MCF 10A (cell line): ENCODE measurements at regions not wholly inside any gene's neighbourhood (a gene's known extent, or its start where the extent isn't known, plus 50 kb on each side); places are given as distances from the start of the nearest gene placed in this dataset.

Source experiments
- BruUV-seq: library from RNA; stranded (reverse); fragments of 400-500 nt; replicated peaks from 2 replicates; lab custom pipeline; 2021; lab: Mats Ljungman, UMichigan
- CTCF ChIA-PET: fragments of 300-600 bp; sonication (Branson Sonifier 250); formaldehyde crosslinking; extraction: SDS; loops from one replicate; lab custom pipeline; 2021; ENCODE audit warnings: antibody characterized with exemption, inconsistent platforms; lab: Yijun Ruan, JAX
- POLR2A ChIA-PET: fragments of 300-600, 350-650 bp; sonication (Branson Sonifier 250); formaldehyde crosslinking; extraction: SDS; loops from one replicate; lab custom pipeline; 2020; ENCODE audit warnings: antibody characterized with exemption, inconsistent platforms; lab: Yijun Ruan, JAX
- DNase-seq: peaks from one replicate; pipeline ENCODE4 v3.0.0-alpha.2; 2018; ENCODE audit not compliant: unreplicated experiment
- H3K27ac Mint-ChIP-seq: one replicate; pipeline ENCODE4 v1.8.0; 2022; ENCODE audit warnings: mild to moderate bottlenecking, low read depth, mixed read lengths; ENCODE audit not compliant: unreplicated experiment
- H3K27me3 Mint-ChIP-seq: one replicate; pipeline ENCODE4 v1.8.0; 2022; ENCODE audit warnings: mixed read lengths; ENCODE audit not compliant: insufficient read depth, unreplicated experiment
- H3K36me3 Mint-ChIP-seq: one replicate; pipeline ENCODE4 v1.8.0; 2022; ENCODE audit warnings: mild to moderate bottlenecking, moderate library complexity, mixed read lengths; ENCODE audit not compliant: insufficient read depth, unreplicated experiment
- H3K4me1 Mint-ChIP-seq: one replicate; pipeline ENCODE4 v1.8.0; 2022; ENCODE audit warnings: mixed read lengths; ENCODE audit not compliant: insufficient read depth, unreplicated experiment
- H3K4me3 Mint-ChIP-seq: one replicate; pipeline ENCODE4 v1.8.0; 2022; ENCODE audit warnings: mild to moderate bottlenecking, moderate library complexity, mixed read lengths; ENCODE audit not compliant: unreplicated experiment
- H3K9me3 Mint-ChIP-seq: one replicate; pipeline ENCODE4 v1.8.0; 2022; ENCODE audit warnings: mixed read lengths; ENCODE audit not compliant: unreplicated experiment
- intact Hi-C: fragments of 100-400 bp; cut with micrococcal nuclease; formaldehyde crosslinking; loops from 2 replicates; pipeline ENCODE4 v1.14.1; 2022
- TF ChIP-seq, protein P1 (sequence below): fragments of 200-600 bp; IDR thresholded peaks from one replicate; pipeline ENCODE4 v1.8.0; 2022; ENCODE audit warnings: antibody characterized with exemption, mild to moderate bottlenecking; ENCODE audit not compliant: unreplicated experiment

DNA sequence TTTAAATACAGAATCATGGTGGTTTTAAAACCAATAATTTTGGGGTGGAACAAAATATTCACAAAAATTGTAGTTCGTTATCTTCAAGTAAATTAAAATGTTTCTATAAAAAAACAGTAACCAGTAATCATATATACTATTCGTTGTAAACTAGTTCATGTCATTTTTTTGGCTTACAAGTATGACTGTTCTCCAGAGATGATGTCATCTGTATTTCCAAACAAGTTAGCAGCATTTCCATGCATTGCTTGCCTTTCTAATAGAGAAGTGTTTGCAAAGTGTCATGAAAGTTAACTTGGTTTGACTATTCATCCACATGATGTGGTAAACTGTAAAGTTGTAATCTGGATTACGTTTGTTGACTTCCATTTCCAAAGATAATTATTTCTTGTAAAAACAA lies 717.9 kb upstream of the ADAMTS16 start:
- intact Hi-C loops: no loop called here
- no TSS peak for BruUV-seq
- Mint-ChIP-seq H3K36me3 (no peaks in the 10 kb centered on the region), H3K9me3 (peaks cover 13% of the 10 kb centered on the region), H3K27me3 (no peaks in the 10 kb centered on the region), H3K4me1 (no peaks in the 10 kb centered on the region), H3K27ac (no peak overlapping the region), H3K4me3 (no peak overlapping the region)
- no peak for DNase-seq
- POLR2A ChIA-PET: no interaction called here
- TF ChIP-seq, protein P1, sequence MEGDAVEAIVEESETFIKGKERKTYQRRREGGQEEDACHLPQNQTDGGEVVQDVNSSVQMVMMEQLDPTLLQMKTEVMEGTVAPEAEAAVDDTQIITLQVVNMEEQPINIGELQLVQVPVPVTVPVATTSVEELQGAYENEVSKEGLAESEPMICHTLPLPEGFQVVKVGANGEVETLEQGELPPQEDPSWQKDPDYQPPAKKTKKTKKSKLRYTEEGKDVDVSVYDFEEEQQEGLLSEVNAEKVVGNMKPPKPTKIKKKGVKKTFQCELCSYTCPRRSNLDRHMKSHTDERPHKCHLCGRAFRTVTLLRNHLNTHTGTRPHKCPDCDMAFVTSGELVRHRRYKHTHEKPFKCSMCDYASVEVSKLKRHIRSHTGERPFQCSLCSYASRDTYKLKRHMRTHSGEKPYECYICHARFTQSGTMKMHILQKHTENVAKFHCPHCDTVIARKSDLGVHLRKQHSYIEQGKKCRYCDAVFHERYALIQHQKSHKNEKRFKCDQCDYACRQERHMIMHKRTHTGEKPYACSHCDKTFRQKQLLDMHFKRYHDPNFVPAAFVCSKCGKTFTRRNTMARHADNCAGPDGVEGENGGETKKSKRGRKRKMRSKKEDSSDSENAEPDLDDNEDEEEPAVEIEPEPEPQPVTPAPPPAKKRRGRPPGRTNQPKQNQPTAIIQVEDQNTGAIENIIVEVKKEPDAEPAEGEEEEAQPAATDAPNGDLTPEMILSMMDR: no peak
- CTCF ChIA-PET: interaction anchor here (0.7 kb wide), 1 partner anchor 347 kb away, joined by 6 read pairs; no protein-coding TSS in a partner anchor

DNA sequence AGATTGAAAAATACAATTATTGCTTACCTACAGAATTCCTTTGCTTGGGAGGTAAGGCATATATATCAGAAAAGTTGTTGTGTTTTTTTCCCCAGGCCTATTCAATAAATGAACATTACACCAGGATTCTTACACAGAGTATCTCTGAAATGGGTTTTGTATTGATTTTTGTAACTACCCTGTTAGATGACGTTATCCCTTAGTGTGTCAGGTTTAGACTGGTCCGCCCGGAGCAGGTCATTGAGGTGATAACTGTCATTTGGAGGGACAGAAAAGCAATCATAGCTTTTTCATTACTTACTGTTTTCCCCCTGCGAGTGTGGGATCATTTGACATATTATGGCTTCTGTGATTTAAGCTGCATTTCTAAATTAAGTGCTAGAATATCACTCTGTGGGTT lies 715.2 kb upstream of the ADAMTS16 start:
- H3K36me3 Mint-ChIP-seq: no peaks in the 10 kb centered on the region
- BruUV-seq: no TSS peak
- no peaks in the 10 kb centered on the region for H3K4me1 Mint-ChIP-seq
- H3K9me3 Mint-ChIP-seq: peaks cover 12% of the 10 kb centered on the region
- no peaks in the 10 kb centered on the region for H3K27me3 Mint-ChIP-seq
- H3K27ac Mint-ChIP-seq: no peak overlapping the region
- ChIA-PET CTCF (no interaction called here), POLR2A (no interaction called here)
- intact Hi-C loops: no loop called here
- TF ChIP-seq, protein P1: no peak
- no peak for DNase-seq
- no peak overlapping the region for H3K4me3 Mint-ChIP-seq

DNA sequence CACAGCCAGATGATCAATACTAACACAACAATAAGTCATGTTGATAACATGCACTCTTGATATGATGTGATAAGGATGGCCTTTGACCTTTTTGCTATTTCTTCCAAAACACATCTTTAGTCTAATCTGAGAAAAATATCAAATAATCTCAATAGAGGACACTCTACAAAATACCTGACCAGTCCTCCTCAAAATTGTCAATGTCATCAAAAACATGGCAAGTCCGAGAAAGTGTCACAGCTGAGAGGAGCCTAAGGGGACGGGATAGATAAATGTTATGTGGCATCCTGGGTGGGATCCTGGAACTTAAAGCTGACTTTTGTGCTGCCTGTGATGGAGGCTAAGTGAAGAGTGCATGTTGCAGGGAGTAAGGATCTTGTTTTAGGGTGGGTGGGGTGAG lies 699.6 kb upstream of the ADAMTS16 start:
- H3K4me1 Mint-ChIP-seq: no peaks in the 10 kb centered on the region
- POLR2A ChIA-PET: no interaction called here
- no TSS peak for BruUV-seq
- DNase-seq: no peak
- H3K4me3 Mint-ChIP-seq: no peak overlapping the region
- CTCF ChIA-PET: interaction anchor here (0.6 kb wide), 1 partner anchor 324 kb away, joined by 3 read pairs; no protein-coding TSS in a partner anchor
- intact Hi-C loops: no loop called here
- H3K27ac Mint-ChIP-seq: no peak overlapping the region
- H3K9me3 Mint-ChIP-seq: peaks cover 21% of the 10 kb centered on the region
- TF ChIP-seq, protein P1: no peak
- no peaks in the 10 kb centered on the region for H3K27me3 Mint-ChIP-seq
- no peaks in the 10 kb centered on the region for H3K36me3 Mint-ChIP-seq

DNA sequence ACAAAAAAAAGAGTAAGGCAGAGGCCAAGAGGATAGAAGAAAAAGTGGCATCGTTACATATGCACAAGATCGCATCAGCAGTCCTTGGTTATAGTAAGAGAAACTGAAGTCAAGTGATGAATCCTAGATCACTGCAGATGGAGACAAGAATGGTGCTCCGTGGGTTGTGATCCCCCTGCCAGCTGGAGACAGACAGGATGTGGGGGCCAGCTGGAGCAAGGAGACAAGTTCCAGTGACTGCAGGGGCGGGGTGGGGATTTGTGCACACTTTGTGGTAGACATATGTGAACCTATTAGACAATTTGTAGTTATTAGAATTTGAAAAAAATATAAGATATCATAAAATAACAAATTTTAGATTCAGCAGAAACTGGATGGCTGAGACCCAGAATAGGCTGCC lies 697.9 kb upstream of the ADAMTS16 start:
- H3K27me3 Mint-ChIP-seq: no peaks in the 10 kb centered on the region
- no peak overlapping the region for H3K4me3 Mint-ChIP-seq
- intact Hi-C loops: no loop called here
- POLR2A ChIA-PET: no interaction called here
- H3K36me3 Mint-ChIP-seq: no peaks in the 10 kb centered on the region
- CTCF ChIA-PET: no interaction called here
- no peak for DNase-seq
- H3K4me1 Mint-ChIP-seq: no peaks in the 10 kb centered on the region
- TF ChIP-seq, protein P1: no peak
- no TSS peak for BruUV-seq
- H3K9me3 Mint-ChIP-seq: peaks cover 28% of the 10 kb centered on the region
- no peak overlapping the region for H3K27ac Mint-ChIP-seq
